CD14-positive monocyte (primary cell): ENCODE measurements at regions not wholly inside any gene's neighbourhood (a gene's known extent, or its start where the extent isn't known, plus 50 kb on each side); places are given as distances from the start of the nearest gene placed in this dataset.

Experiments
- DNase-seq, 3 donors: peaks; one replicate each; pipeline ENCODE4 v3.0.0-alpha.2; 2011 to 2022
- H2AFZ ChIP-seq: 2 replicates; pipeline ENCODE4 v1.6.0; 2012; ENCODE audit warnings: mild to moderate bottlenecking, low read depth, low read length, inconsistent platforms; ENCODE audit not compliant: insufficient read depth, poor library complexity, severe bottlenecking
- H3K27ac ChIP-seq, 2 donors: 1 replicate in 1 of 2; 2 replicates in 1 of 2; pipeline ENCODE4 v1.5.1; 2012 to 2013; ENCODE audit warnings: low read length in 2 of 2, control low read depth in 1 of 2, inconsistent platforms in 1 of 2, low read depth in 1 of 2, mild to moderate bottlenecking in 1 of 2
- H3K27me3 ChIP-seq, 2 donors: one replicate each; pipeline versions ENCODE4 v1.6.0 to v1.6.1; 2011 to 2013; ENCODE audit warnings: low read length in 2 of 2; ENCODE audit not compliant: control insufficient read depth in 2 of 2, insufficient read depth in 2 of 2
- H3K36me3 ChIP-seq, 2 donors: replicated peaks in 1 of 2; 1 replicate in 1 of 2; 2 replicates in 1 of 2; pipeline versions ENCODE4 v1.5.1 to v1.6.1; 2012 to 2013; ENCODE audit warnings: low read length in 2 of 2, control low read depth in 1 of 2, inconsistent platforms in 1 of 2, mild to moderate bottlenecking in 1 of 2; ENCODE audit not compliant: insufficient read depth in 2 of 2, control insufficient read depth in 1 of 2
- H3K4me1 ChIP-seq, 2 donors: 1 replicate in 1 of 2; 2 replicates in 1 of 2; pipeline versions ENCODE4 v1.5.1 to v1.6.1; 2012 to 2013; ENCODE audit warnings: low read length in 2 of 2, control low read depth in 1 of 2, inconsistent platforms in 1 of 2, mild to moderate bottlenecking in 1 of 2, moderate library complexity in 1 of 2; ENCODE audit not compliant: insufficient read depth in 2 of 2, control insufficient read depth in 1 of 2
- H3K4me2 ChIP-seq: replicated peaks from 2 replicates; pipeline ENCODE3; 2012; ENCODE audit warnings: low read length, moderate library complexity, mild to moderate bottlenecking; ENCODE audit not compliant: poor library complexity, severe bottlenecking; ENCODE audit errors: extremely low read depth
- H3K4me3 ChIP-seq, 3 experiments: fragments of 200-600 bp in 1 of 3; sonication (generic) in 1 of 3; replicated peaks in 1 of 3; 1 replicate in 2 of 3; 2 replicates in 1 of 3; pipeline ENCODE4 v1.5.1; 2011 to 2013; ENCODE audit warnings: low read length in 3 of 3, mild to moderate bottlenecking in 3 of 3, control low read depth in 2 of 3, low read depth in 2 of 3, inconsistent platforms in 1 of 3, moderate library complexity in 1 of 3
- H3K79me2 ChIP-seq: 2 replicates; pipeline ENCODE4 v1.6.0; 2012; ENCODE audit warnings: mild to moderate bottlenecking, control low read depth, inconsistent platforms, low read length, moderate library complexity; ENCODE audit not compliant: insufficient read depth
- H3K9ac ChIP-seq: 2 replicates; pipeline ENCODE4 v1.6.0; 2017; ENCODE audit warnings: low read length, mild to moderate bottlenecking; ENCODE audit not compliant: insufficient read depth, poor library complexity, severe bottlenecking
- H3K9me3 ChIP-seq, 2 donors: replicated peaks in 1 of 2; 1 replicate in 1 of 2; 2 replicates in 1 of 2; pipeline versions ENCODE4 v1.5.1 to v1.6.1; 2012 to 2013; ENCODE audit warnings: low read length in 2 of 2, control low read depth in 1 of 2; ENCODE audit not compliant: control insufficient read depth in 1 of 2, insufficient read depth in 1 of 2
- H4K20me1 ChIP-seq: 2 replicates; pipeline ENCODE4 v1.6.0; 2012; ENCODE audit warnings: mild to moderate bottlenecking, low read length, control low read depth, moderate library complexity; ENCODE audit not compliant: insufficient read depth
- H3K27ac Mint-ChIP-seq, 7 donors: one replicate each; pipeline ENCODE4 v1.8.0; 2020; ENCODE audit warnings: mild to moderate bottlenecking in 7 of 7, mixed read lengths in 7 of 7, moderate library complexity in 6 of 7, inconsistent platforms in 2 of 7
- H3K27me3 Mint-ChIP-seq, 3 donors: one replicate each; pipeline ENCODE4 v1.8.0; 2021 to 2022; ENCODE audit warnings: low read depth in 3 of 3, mild to moderate bottlenecking in 3 of 3, mixed read lengths in 3 of 3, moderate library complexity in 3 of 3, inconsistent platforms in 1 of 3
- H3K36me3 Mint-ChIP-seq, 2 donors: one replicate each; pipeline ENCODE4 v1.8.0; 2020; ENCODE audit warnings: mixed read lengths in 2 of 2, inconsistent platforms in 1 of 2, mild to moderate bottlenecking in 1 of 2
- H3K4me1 Mint-ChIP-seq: one replicate; pipeline ENCODE4 v1.8.0; 2020; ENCODE audit warnings: mild to moderate bottlenecking, mixed read lengths
- H3K4me3 Mint-ChIP-seq, 2 donors: one replicate each; pipeline ENCODE4 v1.8.0; 2020; ENCODE audit warnings: mild to moderate bottlenecking in 2 of 2, mixed read lengths in 2 of 2, moderate library complexity in 1 of 2
- H3K9me3 Mint-ChIP-seq, 7 donors: one replicate each; pipeline ENCODE4 v1.8.0; 2020 to 2022; ENCODE audit warnings: mixed read lengths in 7 of 7, mild to moderate bottlenecking in 6 of 7, moderate library complexity in 6 of 7, inconsistent platforms in 2 of 7
- CTCF ChIP-seq: fragments of 200-600 bp; IDR thresholded peaks from one replicate; pipeline ENCODE4 v1.8.0; 2022; ENCODE audit warnings: antibody characterized with exemption, mild to moderate bottlenecking
- WGBS: methylation state at CpG from one replicate; pipeline ENCODE4 v1.1.5; 2013; ENCODE audit warnings: missing lambda C conversion rate; ENCODE audit not compliant: insufficient coverage; 5-methylcytosine and 5-hydroxymethylcytosine counted together
- intact Hi-C, 2 donors: fragments of 100-400 bp; cut with micrococcal nuclease; formaldehyde crosslinking; loops; one replicate each; pipeline versions ENCODE4 v1.15.0 to v1.15.1; 2023

- Histone ChIP-seq H3K27ac (no peak overlapping the region), H3K4me2 (no peak overlapping the region), H3K4me1 (peaks cover 32 to 37% of the 10 kb centered on the region in 2 donors), H3K36me3 (no peaks in the 10 kb centered on the region), H3K27me3 (no peaks in the 10 kb centered on the region), H3K9me3 (no peaks in the 10 kb centered on the region), H4K20me1 (no peaks in the 10 kb centered on the region), H3K4me3 (no peak overlapping the region), H2AFZ (peak overlapping the region; percentile 44), H3K79me2 (no peaks in the 10 kb centered on the region), H3K9ac (no peak overlapping the region)
- WGBS, result 66% methylated on average over 7 of the region's 13 CpGs
- peak overlapping the region in 1 of 2 donors; percentile 4 for H3K4me3 Mint-ChIP-seq
- H3K9me3 Mint-ChIP-seq, result peaks cover 0 to 1% (median 0%) of the 10 kb centered on the region in 7 donors
- peak overlapping the region in 2 of 7 donors; percentile 17 to 55 for H3K27ac Mint-ChIP-seq
- no peak for TF ChIP-seq CTCF
- no peaks in the 10 kb centered on the region for H3K36me3 Mint-ChIP-seq
- peaks cover 37% of the 10 kb centered on the region for H3K4me1 Mint-ChIP-seq
- DNase-seq, result no peak
- intact Hi-C loops, result no loop called here
- H3K27me3 Mint-ChIP-seq, result peaks cover 0 to 2% (median 0%) of the 10 kb centered on the region in 3 donors
Measured at GRCh38 chr12:9364224-9365176, 156.3 kb upstream of the PZP start.

- peaks cover 37% of the 10 kb centered on the region for H3K4me1 Mint-ChIP-seq
- no peaks in the 10 kb centered on the region for H3K36me3 ChIP-seq
- no peak overlapping the region for H2AFZ ChIP-seq
- DNase-seq, result no peak
- H3K27ac ChIP-seq, result no peak overlapping the region
- H3K4me3 ChIP-seq, result no peak overlapping the region
- intact Hi-C loops, result no loop called here
- H3K9me3 Mint-ChIP-seq, result peaks cover 0 to 6% (median 0%) of the 10 kb centered on the region in 7 donors
- H3K9me3 ChIP-seq, result no peaks in the 10 kb centered on the region
- H4K20me1 ChIP-seq, result no peaks in the 10 kb centered on the region
- no peaks in the 10 kb centered on the region for H3K27me3 ChIP-seq
- peaks cover 0 to 2% (median 2%) of the 10 kb centered on the region in 3 donors for H3K27me3 Mint-ChIP-seq
- WGBS, result 71% methylated on average over 4 of the region's 6 CpGs
- no peak for TF ChIP-seq CTCF
- H3K9ac ChIP-seq, result no peak overlapping the region
- H3K27ac Mint-ChIP-seq, result no peak overlapping the region
- no peak overlapping the region for H3K4me2 ChIP-seq
- no peaks in the 10 kb centered on the region for H3K36me3 Mint-ChIP-seq
- peaks cover 32 to 37% of the 10 kb centered on the region in 2 donors for H3K4me1 ChIP-seq
- H3K4me3 Mint-ChIP-seq, result no peak overlapping the region
- no peaks in the 10 kb centered on the region for H3K79me2 ChIP-seq
Measured at GRCh38 chr12:9363145-9363544, 154.9 kb upstream of the PZP start.
